Stimulated activated CD4-positive, alpha-beta T cell treated with anti-CD3 and anti-CD28 coated beads, Interleukin-4, amount 100 ng/mL, for 48 hours (primary cell): ENCODE measurements at regions not wholly inside any gene's neighbourhood (a gene's known extent, or its start where the extent isn't known, plus 50 kb on each side); places are given as distances from the start of the nearest gene placed in this dataset.

ENCODE experiments used
- DNase-seq, 2 donors: peaks; one replicate each; pipeline ENCODE4 v3.0.0-alpha.2; 2020; ENCODE audit warnings: low read depth in 2 of 2

- DNase-seq = no peak
Measured at GRCh38 chr1:34655875-34656240, 99.0 kb upstream of the GJB5 start.

- DNase-seq = no peak
Measured at GRCh38 chr1:34656299-34656698, 98.5 kb upstream of the GJB5 start.

GRCh38 chr1:34656731-34657130, 98.1 kb upstream of the GJB5 start:
- DNase-seq = no peak

- DNase-seq = no peak
Measured at GRCh38 chr1:34657266-34657665, 97.6 kb upstream of the GJB5 start.

GRCh38 chr1:34657849-34658248, 97.0 kb upstream of the GJB5 start:
- no peak for DNase-seq

DNA sequence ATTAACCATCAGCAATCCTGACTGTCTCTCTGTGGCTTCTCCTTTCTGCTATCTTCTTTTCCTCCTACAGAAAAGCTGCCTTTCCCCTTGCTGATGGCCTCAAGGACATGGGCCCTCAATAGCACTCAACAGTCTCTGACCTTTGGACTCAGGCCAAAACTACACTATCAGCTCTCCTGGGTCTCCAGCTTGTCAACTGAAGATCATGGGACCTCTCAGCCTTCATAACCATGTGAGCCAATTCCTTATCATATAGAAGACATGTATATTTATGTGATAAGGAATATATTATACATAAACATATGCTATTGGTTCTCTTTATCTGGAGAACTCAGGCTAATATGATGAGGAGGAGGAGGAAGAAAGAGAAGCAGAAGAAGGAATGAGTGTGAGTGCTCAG, 91.8 kb upstream of the GJB5 start:
- no peak for DNase-seq

GRCh38 chr1:34668063-34668462, 86.8 kb upstream of the GJB5 start:
- no peak for DNase-seq

DNA sequence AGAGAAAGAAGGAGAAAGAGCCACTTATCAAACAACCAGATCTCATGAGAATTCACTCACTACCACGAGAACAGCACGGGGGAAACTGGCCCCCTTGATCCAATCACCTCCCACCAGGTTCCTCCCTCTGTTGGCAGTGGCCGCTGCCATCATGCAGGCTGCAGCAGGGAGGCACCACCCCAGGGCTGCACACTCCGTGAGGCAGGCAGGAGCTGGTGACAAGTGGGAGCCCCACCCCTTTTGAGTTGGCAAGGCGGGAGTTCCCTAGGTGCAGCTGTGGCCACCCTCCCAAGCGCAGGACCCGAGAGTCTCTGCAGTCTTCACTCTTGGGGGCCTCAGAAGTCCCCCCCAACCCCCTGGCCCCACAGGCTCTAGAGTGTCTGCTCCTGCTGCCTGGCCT, 83.9 kb upstream of the GJB5 start:
- no peak for DNase-seq

GRCh38 chr1:34671887-34672286, 83.0 kb upstream of the GJB5 start:
- no peak for DNase-seq

GRCh38 chr1:34681480-34682451, 73.1 kb upstream of the GJB5 start:
- DNase-seq = peak; percentile 9 to 46

GRCh38 chr1:34682452-34683223, 72.2 kb upstream of the GJB5 start:
- DNase-seq = no peak

DNA sequence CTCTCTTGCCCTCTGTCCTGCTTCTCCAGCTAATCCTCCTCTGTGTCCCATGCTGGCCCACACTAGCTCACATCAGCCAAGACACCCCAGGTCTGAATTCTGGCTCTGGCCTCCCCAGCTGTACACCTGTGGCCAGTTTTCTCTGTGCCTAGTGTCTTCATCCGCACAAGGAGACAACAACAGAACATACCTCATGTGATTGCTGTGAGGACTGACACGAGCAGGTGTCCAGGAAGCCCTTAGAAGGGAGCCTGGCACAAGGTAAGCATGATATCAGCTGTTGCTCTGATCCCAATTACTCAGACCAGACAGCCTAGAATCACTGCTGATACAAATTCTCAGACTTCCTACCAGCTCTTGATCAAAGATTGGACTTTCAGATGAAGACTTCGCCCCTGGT, 71.2 kb upstream of the GJB5 start:
- DNase-seq = no peak

DNA sequence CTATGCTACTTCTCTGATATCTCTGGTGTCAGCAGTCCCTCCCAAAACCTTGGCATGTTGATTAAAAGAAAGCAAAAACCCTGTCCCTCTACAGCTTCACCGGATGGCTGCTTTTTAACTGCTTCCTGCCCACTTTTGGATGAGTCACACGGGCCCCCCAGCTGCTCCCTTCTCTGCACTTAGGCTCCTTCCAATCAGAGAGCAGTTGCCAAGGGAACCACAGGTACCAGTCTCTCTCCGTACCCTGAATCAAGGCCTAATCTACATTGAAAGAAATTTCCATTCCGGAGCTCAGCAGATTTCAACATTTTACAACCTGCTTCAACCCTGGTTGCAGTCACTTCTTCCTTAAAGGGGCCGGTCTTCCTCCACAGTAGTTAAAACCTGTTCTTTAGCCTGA, 70.6 kb upstream of the GJB5 start:
- DNase-seq = no peak

GRCh38 chr1:34685225-34685624, 69.6 kb upstream of the GJB5 start:
- DNase-seq = no peak

GRCh38 chr1:34686531-34686930, 68.3 kb upstream of the GJB5 start:
- DNase-seq = no peak

DNA sequence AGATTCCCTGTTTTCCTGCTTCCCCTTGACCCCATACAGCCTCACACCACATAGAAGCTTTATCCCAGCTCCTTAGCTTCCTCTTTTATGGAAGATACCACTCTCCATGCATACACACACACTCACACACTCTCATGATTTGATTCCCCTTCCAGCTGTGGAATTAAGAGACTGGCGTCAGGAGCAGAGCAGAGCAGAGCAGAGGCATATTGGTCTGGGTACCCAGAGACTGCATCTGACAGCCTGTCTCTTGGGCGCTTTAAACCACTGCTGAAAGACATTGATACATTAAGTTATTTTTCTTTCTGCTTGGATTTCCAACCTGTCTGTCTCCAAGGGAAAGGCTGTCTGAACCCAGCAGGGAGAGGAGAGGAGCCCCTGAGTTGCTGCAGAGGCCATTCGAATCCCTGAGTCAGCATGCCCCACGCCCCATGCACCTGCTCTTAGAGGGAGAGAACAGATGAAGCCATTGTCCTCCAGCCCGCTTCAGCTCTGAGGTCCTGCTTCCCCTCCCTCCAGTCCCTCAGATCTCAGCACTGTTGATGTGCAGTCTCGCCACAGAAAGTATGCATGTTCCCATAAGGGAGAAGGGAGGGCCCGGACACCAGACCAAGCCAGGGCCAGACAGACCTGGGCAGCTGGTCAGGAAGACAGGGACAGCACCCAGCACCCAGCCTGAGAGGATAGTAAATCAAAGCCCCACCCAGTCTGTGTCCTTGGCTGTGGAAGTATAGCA, 66.7 kb upstream of the GJB5 start:
- no peak for DNase-seq

GRCh38 chr1:34690269-34690668, 64.6 kb upstream of the GJB5 start:
- DNase-seq = no peak

GRCh38 chr1:34693081-34693480, 61.8 kb upstream of the GJB5 start:
- DNase-seq = no peak

DNA sequence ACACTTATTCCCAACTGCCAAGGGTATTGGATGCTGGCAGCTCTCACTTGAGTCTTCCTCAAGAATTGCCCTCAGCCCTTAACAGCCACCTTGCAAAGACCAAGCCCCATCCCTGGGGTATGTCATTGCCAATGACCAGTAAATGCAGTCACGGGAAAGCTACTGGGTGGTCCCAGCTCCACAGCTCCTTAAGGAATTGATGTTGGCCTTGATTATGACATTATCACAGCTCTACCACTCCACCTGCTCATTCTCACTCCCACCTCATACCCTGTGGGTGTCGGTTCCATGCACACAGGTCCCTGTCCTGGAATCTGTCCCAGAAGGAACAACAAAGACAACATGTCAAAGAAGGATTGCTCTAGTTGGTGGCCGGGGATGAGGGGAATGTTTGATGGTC, 60.5 kb upstream of the GJB5 start:
- DNase-seq = no peak

- DNase-seq = no peak
Measured at GRCh38 chr1:34695580-34695979, 59.3 kb upstream of the GJB5 start.

DNA sequence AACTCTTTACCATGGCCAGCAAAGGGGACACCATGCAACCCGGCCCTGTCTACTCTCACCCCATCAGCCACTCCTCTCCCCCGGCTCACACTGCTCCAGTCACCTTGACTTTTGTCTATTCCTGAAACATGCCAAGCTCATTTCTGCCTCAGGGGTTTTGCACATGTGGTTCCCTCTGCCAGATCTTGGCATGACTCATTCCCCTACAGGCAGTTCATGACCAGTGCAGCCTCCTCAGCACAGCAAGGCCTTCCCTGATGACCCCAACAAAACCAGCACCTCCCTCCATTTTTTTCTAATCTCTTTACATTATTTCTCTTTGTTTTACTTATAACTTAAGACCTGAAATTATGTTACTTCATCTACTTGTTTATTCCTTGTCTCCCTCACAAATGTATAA, 58.6 kb upstream of the GJB5 start:
- no peak for DNase-seq

DNA sequence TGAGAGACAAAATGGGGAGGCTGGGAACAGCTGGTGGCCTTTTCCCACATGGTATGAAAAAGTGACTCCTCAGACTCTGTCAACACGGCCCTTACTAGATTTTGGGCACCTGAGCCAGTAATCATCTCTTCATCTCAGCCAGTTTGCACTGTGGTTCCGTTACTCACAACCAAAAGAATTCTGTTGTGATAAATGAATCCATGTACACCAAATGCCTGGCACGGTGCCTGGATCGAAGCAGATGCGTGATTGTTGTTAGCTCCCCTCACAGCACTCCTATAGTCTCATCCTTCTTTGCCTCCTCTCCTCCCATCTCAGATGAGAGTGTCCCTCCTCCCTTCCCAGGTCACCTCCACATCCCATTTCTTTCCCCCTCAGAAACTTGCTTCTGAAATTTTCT, 57.9 kb upstream of the GJB5 start:
- no peak for DNase-seq
